Loucy (cell line): ENCODE measurements at regions not wholly inside any gene's neighbourhood (a gene's known extent, or its start where the extent isn't known, plus 50 kb on each side); places are given as distances from the start of the nearest gene placed in this dataset.

Experiments
- EZH2phosphoT487 ChIP-seq: fragments of 200-600 bp; IDR thresholded peaks from 2 replicates; pipeline ENCODE4 v1.6.1; 2018; ENCODE audit warnings: antibody characterized with exemption, mild to moderate bottlenecking, moderate library complexity, borderline replicate concordance
- TF ChIP-seq, protein P1 (sequence below): fragments of 200-600 bp; sonication (generic); conservative IDR thresholded peaks from 2 replicates; pipeline ENCODE4 v1.5.1; 2014; ENCODE audit warnings: mild to moderate bottlenecking, antibody characterized with exemption, low read length

DNA sequence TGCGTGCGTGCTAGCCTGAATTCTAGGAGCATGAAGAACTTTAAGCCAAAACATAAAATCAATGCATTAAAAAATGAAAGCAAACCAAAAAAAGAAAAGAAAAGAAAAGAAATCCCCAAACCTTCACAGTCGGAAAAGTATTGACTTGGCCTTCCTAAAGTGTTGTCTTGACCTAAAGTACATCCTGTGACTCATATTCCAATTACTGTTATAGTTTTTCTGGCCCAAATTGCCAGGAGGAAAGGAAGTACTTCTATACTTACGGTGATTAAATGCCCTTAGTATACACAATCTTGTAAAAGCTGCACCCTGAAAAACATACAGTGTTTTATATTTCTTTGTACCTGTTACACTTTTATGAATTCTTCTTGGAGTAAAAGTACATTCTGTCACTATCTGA lies 512.8 kb downstream of the ANKRD50 start:
- TF ChIP-seq, protein P1, sequence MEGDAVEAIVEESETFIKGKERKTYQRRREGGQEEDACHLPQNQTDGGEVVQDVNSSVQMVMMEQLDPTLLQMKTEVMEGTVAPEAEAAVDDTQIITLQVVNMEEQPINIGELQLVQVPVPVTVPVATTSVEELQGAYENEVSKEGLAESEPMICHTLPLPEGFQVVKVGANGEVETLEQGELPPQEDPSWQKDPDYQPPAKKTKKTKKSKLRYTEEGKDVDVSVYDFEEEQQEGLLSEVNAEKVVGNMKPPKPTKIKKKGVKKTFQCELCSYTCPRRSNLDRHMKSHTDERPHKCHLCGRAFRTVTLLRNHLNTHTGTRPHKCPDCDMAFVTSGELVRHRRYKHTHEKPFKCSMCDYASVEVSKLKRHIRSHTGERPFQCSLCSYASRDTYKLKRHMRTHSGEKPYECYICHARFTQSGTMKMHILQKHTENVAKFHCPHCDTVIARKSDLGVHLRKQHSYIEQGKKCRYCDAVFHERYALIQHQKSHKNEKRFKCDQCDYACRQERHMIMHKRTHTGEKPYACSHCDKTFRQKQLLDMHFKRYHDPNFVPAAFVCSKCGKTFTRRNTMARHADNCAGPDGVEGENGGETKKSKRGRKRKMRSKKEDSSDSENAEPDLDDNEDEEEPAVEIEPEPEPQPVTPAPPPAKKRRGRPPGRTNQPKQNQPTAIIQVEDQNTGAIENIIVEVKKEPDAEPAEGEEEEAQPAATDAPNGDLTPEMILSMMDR: no peak
- TF ChIP-seq EZH2phosphoT487: no peak
